ENCODE measurements at regions not wholly inside any gene's neighbourhood (a gene's known extent, or its start where the extent isn't known, plus 50 kb on each side); places are given as distances from the start of the nearest gene placed in this dataset.

DNA sequence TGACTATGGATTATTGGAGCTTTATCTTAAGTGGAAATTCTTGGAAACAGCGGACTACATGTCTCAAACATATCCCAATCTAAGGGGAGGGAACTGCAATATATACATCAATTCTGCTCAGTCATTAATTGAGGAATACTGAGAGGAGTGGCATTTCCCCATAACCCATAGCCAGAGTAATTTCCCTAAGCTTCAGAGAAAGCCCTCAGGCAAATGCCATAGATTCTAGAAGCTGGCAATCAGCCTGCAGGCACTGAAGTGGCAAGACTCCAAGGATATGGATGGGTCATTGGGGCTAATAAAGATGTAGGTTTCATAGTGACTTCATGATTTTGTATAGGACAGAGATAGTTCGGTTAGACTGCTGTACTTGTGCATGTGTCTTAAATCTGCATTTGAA is 1960.5 kb upstream of the PIK3C3 start:
- TF ChIP-seq, protein P1, sequence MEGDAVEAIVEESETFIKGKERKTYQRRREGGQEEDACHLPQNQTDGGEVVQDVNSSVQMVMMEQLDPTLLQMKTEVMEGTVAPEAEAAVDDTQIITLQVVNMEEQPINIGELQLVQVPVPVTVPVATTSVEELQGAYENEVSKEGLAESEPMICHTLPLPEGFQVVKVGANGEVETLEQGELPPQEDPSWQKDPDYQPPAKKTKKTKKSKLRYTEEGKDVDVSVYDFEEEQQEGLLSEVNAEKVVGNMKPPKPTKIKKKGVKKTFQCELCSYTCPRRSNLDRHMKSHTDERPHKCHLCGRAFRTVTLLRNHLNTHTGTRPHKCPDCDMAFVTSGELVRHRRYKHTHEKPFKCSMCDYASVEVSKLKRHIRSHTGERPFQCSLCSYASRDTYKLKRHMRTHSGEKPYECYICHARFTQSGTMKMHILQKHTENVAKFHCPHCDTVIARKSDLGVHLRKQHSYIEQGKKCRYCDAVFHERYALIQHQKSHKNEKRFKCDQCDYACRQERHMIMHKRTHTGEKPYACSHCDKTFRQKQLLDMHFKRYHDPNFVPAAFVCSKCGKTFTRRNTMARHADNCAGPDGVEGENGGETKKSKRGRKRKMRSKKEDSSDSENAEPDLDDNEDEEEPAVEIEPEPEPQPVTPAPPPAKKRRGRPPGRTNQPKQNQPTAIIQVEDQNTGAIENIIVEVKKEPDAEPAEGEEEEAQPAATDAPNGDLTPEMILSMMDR (IDR thresholded peaks at IDR 0.05) = no peak
- TF ChIP-seq POLR2A (IDR thresholded peaks at IDR 0.05) = no peak
